Gastrocnemius medialis (tissue), 4 donors: ENCODE measurements at regions not wholly inside any gene's neighbourhood (a gene's known extent, or its start where the extent isn't known, plus 50 kb on each side); places are given as distances from the start of the nearest gene placed in this dataset.

Source experiments
- POLR2A ChIP-seq, 2 donors: fragments of 450-650 bp; IDR thresholded peaks; one replicate each; pipeline ENCODE4 v1.6.1; 2017; ENCODE audit warnings: antibody characterized with exemption in 2 of 2, mild to moderate bottlenecking in 2 of 2, moderate library complexity in 2 of 2
- TF ChIP-seq, protein P1 (sequence below), 5 experiments: fragments of 450-650 bp in 3 of 5; fragments of 200-600 bp in 2 of 5; sonication (generic) in 2 of 5; IDR thresholded peaks in 4 of 5; conservative IDR thresholded peaks in 1 of 5; 1 replicate in 4 of 5; 2 replicates in 1 of 5; pipeline ENCODE4 v1.5.1; 2016 to 2019; ENCODE audit warnings: antibody characterized with exemption in 5 of 5, mild to moderate bottlenecking in 3 of 5, moderate library complexity in 3 of 5

- TF ChIP-seq POLR2A (IDR thresholded peaks at IDR 0.05) = no peak
- TF ChIP-seq, protein P1, sequence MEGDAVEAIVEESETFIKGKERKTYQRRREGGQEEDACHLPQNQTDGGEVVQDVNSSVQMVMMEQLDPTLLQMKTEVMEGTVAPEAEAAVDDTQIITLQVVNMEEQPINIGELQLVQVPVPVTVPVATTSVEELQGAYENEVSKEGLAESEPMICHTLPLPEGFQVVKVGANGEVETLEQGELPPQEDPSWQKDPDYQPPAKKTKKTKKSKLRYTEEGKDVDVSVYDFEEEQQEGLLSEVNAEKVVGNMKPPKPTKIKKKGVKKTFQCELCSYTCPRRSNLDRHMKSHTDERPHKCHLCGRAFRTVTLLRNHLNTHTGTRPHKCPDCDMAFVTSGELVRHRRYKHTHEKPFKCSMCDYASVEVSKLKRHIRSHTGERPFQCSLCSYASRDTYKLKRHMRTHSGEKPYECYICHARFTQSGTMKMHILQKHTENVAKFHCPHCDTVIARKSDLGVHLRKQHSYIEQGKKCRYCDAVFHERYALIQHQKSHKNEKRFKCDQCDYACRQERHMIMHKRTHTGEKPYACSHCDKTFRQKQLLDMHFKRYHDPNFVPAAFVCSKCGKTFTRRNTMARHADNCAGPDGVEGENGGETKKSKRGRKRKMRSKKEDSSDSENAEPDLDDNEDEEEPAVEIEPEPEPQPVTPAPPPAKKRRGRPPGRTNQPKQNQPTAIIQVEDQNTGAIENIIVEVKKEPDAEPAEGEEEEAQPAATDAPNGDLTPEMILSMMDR (IDR thresholded peaks at IDR 0.05 in 4 of 5, conservative IDR thresholded peaks at IDR 0.05 in 1 of 5) = no peak
Observed at GRCh38 chr11:119895981-119896380, 167.0 kb upstream of the NECTIN1 start.
